ENCODE measurements at regions not wholly inside any gene's neighbourhood (a gene's known extent, or its start where the extent isn't known, plus 50 kb on each side); places are given as distances from the start of the nearest gene placed in this dataset.
A peak's percentile ranks its signal among the peaks of the same experiment; 100 is the strongest.

DNA sequence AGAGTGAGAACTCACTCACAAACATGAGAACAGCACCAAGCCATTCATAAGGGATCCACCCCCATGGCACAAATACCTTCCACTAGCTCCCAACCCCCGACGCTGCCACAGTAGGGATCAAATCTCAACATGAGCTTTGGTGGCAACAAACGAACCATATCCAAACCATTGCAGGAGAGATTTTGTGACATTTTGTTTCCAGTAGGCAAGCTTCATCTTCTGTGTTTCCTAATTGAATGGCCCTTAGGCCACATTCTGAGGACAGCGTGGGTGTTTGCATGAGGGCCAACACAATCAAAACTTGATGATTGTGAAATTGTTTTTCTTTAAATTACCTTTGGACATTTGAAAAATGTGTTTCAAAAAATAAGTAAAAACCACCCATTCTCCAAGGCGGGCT lies 102.6 kb upstream of the LNX1 start:
- no peak for DNase-seq (ENCODE audit: low read depth)

DNA sequence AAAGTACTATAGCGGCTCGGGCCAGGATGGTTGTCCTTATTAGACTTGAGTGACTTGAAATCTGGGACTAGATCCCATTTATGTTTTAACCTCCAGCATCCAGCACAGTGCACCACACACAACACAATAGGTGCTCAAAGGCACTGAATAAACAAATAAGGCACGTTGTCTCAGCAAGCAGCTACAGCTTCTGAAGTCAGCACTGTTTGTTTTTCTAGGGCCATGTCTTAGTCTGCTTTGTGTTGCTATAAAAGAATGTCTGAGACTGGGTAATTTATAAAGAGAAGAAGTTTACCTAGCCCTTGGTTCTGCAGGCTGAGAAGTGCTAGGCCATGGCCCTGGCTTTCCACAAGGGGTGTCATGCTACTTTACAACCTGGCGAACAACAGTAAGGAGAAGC lies 102.1 kb upstream of the LNX1 start:
- DNase-seq (ENCODE audit: low read depth), result no peak

DNA sequence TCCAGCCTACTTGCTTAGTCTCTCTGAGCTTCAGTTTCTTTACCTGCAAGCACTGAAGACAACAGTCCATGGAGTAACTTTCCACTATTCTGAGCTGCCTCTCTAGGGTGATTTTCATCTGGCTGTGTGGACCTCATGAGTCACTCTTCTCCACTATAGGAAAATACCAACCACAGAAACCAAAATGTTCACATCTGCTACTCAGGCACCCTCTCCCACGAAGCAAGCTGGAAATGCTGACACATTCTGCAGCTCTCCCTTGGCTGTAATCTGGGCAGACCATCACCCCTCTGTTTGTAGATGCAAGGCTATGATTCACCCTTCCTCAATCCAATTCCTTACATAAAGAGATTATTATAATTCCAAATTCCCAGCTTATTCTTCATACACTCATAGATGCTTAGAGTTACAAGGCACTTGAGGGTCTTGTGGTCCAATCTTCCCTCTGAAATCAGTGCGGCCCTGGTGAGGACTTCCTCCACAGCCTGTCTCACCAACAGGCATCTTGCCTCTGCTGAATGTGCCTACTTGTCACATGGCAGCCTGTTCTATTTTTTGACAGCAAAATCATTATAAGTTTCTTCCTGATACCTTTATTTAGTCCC lies 97.0 kb upstream of the LNX1 start:
- peak; percentile 93 for DNase-seq (ENCODE audit: low read depth)

DNA sequence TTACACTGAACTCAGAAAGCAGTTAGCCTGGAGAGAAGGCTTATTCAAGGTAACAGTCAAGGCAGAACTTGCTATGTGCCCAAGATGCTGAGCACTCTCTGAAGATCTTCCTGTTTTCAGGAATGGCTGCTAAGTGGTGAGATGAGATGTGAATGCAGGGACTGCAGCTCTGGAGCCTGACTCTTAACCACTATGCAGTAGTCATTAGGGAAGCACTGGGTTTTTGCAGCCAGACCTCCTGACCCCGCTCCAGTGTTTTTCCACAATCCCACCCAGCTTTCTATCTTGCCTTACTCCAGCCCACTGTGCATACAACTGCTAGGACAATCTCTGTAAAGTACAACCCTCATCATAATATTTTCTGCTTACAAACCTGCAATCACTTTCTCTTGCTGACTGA lies 95.2 kb upstream of the LNX1 start:
- DNase-seq (ENCODE audit: low read depth), result no peak

DNA sequence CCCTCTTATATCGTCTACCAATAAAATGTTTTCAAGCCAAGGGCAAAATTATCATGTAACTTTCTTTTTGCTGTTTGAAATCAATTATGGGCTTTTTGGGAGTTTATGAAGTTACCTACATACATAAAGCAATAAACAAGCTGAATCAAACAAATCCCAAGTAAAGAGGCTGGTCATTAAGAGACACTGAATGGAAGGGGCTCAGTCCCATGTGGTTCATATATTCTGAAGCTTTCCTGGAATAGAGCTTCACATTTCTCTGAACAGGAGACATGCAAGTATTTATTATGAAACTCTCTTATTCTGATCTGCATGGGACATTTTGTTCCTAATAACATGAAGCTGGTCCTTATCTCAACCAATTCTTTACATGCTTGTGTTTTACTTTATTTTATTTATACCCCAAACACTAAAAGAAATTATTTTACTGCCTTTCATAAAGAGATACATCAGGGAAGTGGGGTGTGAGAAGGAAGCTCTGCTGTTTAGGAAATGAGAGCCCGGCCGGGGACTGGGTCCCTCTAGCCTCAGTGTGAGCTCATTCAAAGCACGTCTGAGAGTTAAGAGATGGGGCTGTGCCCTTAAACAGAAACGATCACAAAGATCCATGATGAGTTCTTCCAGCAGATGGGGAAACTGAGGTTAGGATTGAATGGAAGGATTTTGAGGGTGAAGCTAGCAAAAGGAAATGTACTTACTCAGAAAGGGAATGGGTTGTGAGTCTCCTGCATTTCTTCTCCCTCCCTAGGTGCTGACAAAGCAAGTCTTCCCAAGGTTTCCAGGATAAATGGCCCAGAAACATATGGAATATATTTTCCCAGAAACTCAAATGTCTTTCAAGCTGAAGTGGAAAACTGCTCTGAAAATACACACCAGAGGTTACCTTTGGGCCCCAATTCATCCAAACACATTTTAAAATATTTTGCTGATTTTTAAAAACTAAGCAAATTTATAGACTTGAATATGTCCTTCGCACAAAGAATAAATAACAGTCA lies 93.1 kb upstream of the LNX1 start:
- DNase-seq (ENCODE audit: low read depth), result no peak

DNA sequence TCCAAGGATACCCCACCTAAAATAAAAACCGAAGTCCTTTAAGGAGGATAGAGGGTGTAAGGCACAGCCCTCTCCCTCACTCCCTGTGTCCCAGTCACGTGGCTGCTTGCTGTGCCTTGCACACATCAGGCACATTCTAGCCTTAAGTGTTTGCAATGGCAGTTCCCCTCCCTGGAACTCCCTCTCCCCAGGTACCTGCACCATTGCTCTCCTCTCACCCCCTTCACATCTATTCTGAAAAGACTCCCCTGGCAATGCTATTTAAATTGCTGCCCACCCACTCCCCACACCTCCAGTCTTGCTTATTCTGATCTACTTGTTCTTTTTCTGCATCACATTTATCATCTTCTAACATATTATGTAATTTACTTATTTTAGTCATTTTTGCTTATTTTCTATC lies 91.6 kb upstream of the LNX1 start:
- no peak for DNase-seq (ENCODE audit: low read depth)

DNA sequence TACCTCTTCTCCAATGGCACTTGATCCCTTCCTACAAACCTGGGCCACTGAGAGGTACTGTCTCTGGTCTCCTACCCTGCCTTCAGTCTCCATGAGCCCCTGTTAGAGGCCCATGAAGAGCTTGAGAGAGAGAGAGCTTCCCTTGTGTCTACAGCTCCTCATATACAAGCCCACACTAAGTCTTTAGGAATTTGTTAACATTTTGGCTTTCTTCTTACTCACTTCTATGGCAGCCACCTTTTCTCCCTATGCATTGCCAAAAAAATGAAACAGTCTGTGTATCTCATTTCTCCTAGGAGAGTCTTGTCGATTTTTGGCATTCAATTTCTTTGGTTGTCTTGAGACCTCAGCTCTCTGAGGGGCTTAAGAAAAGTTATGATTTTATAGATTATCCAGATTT lies 90.9 kb upstream of the LNX1 start:
- DNase-seq (ENCODE audit: low read depth), result no peak

DNA sequence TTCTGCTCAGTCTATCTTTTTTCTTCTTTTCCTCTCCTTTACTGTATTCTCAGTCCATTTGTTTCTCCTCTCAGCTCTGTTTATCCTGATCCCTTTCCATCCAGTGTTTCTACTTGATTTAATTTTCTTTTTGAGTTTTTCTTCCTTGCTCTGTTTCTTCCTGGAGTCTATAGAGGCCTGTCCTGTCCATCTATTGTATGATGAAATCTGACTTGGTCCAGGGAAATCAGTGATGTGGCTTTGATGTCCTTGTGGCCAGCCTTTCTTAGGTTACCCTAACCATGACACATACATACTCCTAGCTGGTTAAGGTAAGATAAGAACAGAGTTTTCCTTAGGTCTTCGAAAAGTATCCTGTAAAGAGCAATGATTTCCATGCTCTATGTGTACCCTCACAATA lies 89.3 kb upstream of the LNX1 start:
- no peak for DNase-seq (ENCODE audit: low read depth)

DNA sequence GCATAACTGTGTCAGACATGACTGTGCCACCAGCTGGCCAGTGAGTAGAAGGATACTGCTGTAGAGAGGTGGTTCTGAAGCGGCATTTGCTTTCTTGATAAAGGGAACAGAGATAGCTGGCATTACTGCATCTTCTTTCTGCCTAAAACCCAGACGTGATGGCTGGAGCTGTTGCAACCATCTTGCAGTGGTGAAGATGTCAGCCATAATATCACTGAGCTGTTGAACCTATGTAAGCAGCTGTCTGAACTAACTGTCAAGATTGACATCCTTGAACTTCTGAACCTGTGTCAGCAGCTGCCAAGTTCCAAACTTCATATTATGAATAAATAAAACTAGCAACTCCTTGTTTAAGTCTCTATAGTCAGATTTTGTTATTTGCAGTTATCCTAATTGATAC lies 88.9 kb upstream of the LNX1 start:
- DNase-seq (ENCODE audit: low read depth), result no peak

DNA sequence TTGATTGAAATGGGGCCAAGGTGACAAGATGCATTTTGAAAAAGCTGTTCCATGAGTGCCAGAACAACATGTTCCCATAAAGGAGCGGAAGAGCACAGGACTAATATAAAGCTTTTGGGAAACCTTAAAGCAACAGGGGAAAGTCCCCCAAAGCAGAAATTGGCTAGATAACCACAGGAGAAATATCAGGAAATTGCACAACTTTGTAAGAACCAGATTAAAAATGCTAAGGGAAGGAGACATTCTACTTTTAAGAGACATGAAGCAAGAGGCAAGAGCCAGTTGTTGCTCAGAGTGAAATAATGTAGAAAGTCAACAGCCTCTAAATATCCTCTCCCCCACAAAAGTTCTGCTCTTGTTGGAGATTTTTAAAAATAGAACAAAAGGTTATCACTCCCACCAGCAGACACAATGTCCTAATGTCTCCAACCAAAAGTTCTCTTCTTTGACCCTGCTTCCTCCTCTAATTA lies 85.2 kb upstream of the LNX1 start:
- DNase-seq (ENCODE audit: low read depth), result no peak

DNA sequence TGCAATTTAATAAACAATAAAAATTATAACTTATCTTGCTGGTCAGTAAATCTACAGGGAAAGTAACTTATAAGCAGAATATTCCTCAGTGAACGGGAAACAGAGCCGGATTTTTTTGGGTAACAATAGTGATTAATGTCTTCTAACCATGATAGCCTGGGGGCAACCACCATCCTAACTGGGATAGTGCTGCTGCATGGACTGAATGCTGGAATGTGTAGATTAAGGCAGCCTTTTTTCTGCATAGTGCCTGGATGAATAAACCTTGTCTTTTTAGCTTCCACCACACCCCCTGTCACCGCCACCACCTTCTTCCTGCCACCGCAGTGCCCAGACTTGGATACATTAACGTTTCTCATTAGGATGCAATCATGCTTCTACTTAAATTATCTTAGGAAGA lies 83.6 kb upstream of the LNX1 start:
- DNase-seq (ENCODE audit: low read depth), result no peak

DNA sequence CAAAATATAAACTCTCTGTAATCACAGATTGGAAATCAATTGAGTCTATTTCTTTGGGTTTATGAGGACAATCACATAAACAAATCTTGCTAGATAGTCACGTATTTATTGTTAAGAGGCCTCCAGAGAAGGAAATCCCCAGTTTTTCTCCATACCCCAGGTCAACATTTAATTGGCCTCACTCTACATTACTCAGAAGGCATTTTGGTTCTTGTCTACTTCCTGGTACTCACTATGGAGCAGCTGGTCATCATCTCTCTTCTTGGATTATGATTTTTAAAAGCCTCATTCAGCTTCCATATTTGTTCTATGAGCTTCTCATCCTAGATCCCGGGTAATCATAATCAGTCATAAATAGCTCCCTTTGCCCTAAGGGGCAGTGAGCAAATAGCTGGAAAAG lies 81.6 kb upstream of the LNX1 start:
- DNase-seq (ENCODE audit: low read depth), result no peak

DNA sequence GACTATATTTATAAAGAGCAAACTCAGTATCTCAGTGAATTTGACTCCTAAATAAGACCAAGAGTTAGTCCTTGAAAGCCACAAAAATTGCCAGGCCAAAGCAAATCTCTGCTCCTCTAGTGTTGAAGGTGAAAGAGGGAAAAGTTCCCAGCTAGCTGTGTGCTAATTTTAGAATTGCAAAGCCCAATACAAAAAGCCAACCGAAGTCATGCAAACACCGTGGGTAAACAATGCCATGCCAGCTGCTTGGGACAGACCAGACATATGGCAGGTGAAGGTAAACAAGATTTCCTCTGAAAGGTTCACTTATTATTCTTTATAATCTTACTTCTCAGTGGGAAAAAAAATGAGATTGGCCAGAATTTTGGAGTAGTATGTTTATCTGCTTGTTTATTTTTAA lies 80.5 kb upstream of the LNX1 start:
- DNase-seq (ENCODE audit: low read depth), result no peak

DNA sequence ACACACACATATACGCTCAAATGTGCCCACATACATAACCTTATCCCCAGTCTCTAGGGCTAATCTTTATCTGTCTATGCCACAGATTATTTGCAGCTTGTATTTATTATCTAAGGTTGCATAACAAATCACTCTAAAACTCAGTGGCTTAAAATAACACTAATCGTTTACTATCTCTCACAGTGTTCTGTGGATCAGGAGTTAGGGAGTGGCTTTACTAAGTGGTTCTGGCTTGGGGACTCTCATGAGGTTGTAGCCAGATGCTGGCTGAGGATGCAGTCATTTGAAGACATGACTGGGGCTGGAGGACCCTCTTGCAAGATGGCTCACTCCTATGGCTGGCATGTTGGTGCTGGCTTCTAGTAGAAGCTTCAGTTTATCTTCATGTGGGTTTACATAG lies 68.5 kb upstream of the LNX1 start:
- no peak for DNase-seq (ENCODE audit: low read depth)

DNA sequence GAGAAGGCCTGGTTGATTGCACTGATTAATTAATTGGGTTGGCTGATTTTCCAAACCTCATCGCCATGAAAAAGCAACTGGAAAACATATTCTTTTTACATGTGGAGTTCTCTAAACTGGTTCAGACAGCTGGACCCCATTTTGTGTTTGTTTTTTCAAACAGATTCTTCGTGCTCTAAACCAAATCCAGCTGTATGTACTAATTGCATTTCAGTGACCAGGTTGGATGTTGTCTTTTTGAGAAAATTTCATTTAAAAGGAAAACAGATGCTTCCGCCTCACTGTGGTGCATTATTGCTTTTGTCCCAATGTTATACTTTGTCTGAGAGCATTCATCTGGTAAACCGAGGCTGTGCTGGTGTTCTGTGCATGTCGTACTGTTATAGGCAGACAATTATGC lies 67.8 kb upstream of the LNX1 start:
- no peak for DNase-seq (ENCODE audit: low read depth)

DNA sequence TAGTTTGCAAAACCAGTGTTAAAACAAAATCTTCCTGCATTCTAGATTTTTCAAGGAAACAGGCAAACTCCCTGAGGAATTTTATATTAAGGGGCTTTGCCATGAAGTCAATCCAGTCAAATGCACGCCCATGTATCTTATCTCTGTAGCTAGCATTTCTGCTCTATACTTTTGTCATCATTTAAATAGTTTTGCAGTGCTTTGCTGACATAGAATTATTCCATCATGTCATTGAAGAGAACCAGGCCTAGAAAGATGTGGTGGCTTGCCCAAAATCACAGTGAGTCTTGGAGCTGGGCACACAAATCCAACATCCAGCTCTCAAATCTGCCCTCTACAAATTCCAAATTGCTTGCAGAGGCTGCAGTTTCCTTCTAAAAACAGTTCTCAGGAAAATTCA lies 66.7 kb upstream of the LNX1 start:
- DNase-seq (ENCODE audit: low read depth), result no peak

DNA sequence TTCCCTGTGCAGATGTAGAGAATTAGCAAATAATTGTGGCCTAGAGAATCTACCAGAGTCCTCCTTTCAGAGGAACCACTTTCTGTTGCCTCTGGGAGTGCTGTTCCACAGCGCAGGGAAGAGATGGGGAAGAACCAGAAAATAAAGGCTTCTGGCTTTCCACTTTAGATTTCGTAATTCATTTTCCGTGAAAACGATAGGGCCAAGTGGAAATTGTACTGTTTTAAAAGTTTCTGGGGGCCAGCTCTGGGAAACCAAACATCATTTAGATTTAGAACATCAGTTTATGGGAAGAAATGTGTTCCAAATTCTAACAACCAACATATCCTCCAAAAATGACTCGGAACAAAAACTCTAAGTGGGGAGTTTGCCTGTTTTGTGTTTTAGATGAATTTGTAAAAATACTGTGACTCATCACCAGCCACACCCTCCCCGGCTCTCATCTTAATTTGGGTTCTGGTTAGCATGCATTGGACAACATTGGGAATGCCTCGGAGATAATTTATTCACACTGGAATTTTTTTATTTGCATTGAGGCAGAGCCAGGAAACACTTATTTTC lies 65.2 kb upstream of the LNX1 start:
- DNase-seq (ENCODE audit: low read depth), result no peak

DNA sequence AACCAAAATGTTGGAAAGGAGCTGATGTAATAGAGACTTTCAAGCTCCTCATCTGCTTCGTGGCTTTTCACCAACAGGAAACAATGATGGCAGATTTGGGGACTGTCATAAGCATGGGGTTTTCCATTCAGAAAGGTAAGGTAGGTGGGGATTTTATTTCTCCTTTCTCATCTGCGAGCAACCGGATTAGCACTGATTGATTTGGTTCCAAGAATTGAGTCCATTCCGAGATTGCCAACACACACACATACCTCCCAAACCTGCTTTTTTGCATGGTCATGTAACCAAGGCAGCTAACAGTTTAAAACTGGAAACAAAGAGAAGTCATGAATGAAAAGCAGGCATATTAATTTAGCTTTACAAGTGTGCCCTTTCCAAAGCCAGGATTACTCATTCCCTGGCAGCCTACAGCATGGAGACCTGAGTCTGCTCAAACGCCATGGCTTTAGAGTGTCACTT lies 63.0 kb upstream of the LNX1 start:
- DNase-seq (ENCODE audit: low read depth), result peak; percentile 2

DNA sequence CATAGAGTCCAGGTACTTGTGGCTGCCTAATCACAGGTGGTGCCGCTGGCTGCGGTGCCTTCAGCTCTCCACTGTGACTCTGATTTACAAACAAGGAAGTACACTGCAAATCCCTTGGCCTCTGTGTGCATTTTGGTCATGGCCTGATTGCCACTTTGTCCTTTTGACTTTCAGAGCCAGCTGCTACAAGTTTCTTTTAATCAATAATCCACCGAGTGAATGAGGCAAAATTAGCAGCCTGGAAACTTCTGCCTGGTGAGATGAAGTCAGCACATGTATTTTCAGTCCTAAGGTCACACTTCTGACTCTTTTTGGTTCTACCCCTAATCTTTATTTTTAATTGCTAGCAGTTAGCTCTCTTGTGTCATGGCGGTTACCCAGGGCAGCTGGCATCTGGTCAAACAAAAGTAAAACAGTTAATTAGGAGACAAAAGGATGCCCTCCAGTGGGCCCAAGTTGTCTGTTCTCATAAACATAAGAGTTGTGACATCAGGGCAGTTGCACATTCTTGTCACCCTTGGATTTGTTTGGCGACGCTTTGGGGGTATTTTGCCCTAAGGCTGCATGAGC lies 62.3 kb upstream of the LNX1 start:
- DNase-seq (ENCODE audit: low read depth), result peak; percentile 15

DNA sequence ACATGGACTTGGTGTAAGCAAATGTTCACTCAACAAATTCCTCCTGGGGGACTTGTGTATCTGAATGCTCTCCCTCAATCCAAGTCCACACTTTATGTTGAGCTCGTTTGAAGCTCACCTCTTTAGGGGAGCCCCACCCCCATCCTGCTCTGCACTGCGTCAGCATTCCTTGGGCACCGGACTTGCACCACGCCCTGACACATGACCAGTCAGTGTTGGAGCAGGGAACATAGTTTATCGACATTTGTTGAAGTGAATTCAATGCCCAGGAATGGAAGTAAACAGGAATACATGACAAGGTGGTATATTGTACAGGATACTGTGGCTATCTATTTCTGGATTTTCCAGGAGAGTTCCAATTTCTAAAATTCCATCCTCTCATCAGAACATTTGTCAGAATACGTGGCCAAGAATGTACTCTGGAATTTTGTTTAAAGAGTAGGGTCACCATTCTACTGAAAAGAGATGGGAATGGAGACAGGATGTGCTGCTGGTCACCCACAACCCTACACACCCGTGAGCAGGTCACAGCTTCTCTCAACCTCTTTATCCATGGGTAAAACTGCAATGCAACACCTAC lies 60.0 kb upstream of the LNX1 start:
- DNase-seq (ENCODE audit: low read depth), result no peak

DNA sequence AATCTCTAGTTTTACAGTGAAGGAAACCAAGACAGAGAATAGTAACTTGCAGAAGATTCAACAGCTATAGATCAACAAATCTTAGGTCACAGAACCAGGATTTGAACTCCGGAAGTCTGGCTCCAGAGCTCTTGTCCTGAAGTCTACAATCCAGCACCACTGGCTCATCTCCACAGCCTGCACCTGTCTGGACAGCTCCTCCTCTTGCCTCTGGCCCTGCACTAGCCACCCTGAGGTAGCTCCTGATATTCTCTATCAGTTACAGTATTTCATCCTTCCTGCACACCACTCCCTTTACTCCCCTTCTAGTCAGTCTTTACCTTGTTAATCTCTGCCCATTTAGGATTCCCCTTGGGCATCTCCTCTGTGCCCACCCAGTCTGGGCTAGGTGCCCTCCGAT lies 58.1 kb upstream of the LNX1 start:
- no peak for DNase-seq (ENCODE audit: low read depth)

DNA sequence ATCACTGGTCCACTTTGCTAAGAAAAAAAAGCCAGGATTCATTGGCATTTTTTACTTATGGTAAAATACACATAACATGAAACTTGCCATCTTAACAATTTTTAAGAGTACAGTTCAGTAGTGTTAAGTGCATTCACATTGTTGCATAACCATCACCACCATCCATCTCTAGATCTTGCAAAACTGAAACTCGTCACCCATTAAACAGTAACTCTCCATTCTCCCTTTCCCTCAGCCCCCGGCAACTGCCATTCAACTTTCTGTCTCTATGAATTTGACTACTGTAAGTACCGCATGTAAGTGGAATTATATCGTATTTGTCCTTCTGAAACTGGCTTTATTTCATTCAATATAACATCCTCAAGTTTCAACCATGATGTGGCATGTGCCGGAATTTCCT lies 56.3 kb upstream of the LNX1 start:
- no peak for DNase-seq (ENCODE audit: low read depth)

Measured in Daoy (cell line).